GM12874 (cell line): ENCODE measurements at regions not wholly inside any gene's neighbourhood (a gene's known extent, or its start where the extent isn't known, plus 50 kb on each side); places are given as distances from the start of the nearest gene placed in this dataset.

ENCODE experiments used
- TF ChIP-seq, protein P1 (sequence below): IDR thresholded peaks from 2 replicates; pipeline ENCODE4 v1.5.1; 2011; ENCODE audit warnings: low read depth, mild to moderate bottlenecking, control low read depth, low read length, moderate library complexity; ENCODE audit not compliant: insufficient read depth

DNA sequence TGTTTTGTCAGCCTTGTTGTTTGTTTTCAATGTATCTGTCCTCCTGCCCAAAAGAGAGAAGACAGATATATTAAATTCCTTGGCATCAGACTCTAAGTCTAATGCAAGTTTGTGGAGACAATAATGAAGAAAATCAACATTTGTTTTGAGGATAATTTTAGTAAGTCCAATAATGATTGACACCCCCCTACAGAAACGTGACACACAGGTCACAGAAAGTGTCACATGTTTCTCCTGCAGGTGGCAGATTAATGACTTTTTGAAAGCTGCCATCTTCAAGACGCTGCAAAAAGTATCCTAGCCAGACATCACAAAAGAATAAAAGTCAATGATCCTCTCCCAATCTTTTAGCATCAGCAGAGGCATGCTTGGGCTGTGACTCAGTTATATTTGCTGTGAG lies 378.8 kb upstream of the TMPO start:
- TF ChIP-seq, protein P1, sequence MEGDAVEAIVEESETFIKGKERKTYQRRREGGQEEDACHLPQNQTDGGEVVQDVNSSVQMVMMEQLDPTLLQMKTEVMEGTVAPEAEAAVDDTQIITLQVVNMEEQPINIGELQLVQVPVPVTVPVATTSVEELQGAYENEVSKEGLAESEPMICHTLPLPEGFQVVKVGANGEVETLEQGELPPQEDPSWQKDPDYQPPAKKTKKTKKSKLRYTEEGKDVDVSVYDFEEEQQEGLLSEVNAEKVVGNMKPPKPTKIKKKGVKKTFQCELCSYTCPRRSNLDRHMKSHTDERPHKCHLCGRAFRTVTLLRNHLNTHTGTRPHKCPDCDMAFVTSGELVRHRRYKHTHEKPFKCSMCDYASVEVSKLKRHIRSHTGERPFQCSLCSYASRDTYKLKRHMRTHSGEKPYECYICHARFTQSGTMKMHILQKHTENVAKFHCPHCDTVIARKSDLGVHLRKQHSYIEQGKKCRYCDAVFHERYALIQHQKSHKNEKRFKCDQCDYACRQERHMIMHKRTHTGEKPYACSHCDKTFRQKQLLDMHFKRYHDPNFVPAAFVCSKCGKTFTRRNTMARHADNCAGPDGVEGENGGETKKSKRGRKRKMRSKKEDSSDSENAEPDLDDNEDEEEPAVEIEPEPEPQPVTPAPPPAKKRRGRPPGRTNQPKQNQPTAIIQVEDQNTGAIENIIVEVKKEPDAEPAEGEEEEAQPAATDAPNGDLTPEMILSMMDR, result no peak

DNA sequence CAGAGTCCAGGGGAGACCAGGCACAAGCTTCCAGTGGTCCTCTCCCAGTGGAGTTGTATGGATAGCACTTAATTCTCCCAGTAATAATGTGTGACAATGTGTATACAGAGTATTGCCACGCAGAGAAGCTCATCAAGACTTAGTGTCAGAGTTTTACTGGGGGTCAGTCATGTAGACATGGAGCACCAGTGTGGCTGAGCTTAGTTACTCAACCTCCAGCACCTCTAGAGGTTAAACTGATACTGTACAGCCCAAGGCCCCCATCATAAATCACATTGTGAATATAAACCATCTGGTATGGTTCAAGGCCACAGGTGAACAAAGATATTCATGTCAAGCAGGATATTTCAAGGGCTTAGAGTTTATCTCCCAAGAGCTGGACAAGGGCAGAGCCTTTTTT lies 378.1 kb upstream of the TMPO start:
- TF ChIP-seq, protein P1, result no peak

DNA sequence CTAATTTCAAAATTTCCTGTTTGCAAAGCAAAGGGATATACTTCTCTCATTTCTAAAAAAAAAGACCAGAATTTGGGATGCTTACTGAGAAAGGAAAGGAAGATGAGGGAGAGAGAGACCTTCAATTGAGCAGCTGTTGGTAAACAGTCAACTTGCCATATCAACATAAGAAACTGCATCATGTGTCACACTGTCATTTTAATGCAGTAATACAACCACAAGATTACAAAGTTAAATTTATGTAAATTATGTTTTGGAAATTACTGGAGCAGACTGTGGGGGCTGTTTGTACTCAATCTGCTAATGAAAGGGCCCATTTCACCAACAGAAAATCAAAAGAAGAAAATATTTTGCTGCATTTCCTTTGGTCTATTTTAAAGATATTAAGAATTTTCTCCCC lies 370.4 kb upstream of the TMPO start:
- TF ChIP-seq, protein P1, result no peak

DNA sequence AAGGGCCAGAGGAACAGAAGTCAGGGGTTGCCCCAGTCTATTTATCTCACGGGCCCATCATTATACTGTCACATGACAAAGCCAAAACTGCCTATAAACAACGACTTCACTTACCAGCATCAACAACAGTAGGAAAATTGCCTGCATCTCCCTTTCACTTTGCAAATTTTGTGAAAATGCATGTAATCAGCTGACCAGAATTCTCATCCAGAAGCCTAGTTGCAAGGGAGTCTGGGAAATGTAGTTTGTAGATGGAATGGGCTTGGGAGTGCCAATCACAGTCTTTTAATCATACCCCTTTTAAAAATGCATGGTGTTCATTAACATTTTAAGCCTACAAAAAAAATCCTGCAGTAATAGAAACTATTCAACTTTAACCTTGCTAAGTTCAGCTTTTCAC lies 369.3 kb upstream of the TMPO start:
- TF ChIP-seq, protein P1, result no peak

DNA sequence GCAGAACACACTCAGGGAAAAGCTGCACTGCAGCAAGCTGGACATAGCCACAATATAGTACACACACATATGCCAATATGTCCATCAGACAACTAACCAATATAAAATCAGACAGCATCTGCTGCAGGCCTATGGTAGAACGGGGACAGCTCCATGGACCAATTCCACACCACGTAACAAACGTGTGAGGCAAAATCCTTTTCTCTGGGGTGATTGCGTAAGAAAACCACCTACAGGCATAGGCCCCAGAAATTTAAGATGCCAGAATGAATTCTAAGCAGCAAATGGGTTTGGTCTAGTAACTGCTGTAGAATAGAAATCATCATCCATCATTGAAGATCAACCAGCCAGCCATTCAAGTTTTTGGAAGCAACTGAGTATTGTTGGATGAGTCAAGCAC lies 368.9 kb upstream of the TMPO start:
- TF ChIP-seq, protein P1, result no peak

DNA sequence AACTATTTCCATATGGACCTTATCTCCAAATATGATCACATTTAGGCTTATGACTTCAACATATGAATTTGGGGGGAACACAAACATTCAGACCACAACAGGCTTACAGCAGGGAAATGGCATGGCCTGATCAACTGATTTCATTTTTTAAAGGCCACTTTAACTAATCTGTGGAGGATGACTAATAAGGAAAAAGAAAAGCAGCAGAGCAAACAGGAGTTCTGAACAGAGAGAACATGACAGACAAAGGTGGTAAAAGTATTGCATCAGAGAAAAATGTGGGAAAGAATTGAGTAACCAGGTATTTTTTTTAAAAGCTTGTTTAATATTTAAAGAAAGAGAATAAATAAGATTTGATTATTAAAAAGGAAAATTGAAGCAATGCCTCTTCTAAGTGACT lies 366.1 kb upstream of the TMPO start:
- TF ChIP-seq, protein P1, result no peak

DNA sequence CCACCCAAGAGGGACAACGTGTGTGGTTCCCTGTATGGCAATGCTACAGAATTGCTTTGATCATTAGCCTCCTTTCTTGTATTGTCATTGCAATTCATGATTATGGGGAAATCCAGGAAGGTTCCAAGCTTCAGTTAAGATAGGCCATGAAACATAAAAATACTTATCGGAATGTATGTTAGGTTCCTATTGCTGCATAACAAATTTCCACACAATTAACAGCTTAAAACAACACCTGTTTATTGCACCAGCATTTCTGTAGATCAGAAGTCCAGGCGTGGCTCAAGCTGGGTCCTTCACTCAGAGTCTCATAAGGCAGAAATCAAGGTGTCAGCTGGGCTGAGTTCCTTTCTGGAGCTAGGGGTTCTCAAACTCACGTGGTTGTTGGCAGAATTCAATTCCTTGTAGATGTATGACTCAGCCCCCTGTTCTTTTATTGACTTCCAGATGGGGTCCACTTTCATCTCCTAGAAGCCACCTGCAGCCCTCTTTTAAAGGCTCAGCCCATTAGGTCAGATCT lies 365.6 kb upstream of the TMPO start:
- TF ChIP-seq, protein P1, result no peak

DNA sequence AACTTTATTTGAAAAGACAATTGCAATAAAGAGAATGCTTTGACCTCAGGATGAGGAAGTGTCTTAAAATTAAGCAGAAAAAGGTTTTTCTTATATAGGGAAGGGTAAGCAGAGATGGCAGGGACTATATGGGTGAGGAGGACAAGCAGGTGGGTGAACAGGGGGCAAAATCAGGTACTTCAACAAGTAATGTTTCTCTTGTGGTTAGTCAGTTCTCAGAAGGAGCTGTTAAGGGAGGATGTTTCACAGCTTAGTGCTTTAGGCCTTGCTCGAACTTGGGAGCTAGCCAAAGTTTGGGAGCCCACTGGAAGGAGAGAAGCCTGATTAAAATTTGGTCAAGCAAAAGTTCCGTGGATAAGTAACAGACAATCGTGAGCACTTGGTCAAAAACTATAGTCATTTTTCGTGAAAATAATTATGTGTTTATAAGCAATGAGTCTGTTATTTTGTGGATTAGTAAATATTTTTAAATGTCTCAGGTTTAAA lies 364.2 kb upstream of the TMPO start:
- TF ChIP-seq, protein P1, result no peak
